HG03354 (cell line): ENCODE measurements at regions not wholly inside any gene's neighbourhood (a gene's known extent, or its start where the extent isn't known, plus 50 kb on each side); places are given as distances from the start of the nearest gene placed in this dataset.

Experiments used
- ATAC-seq: cut with Tn5 transposase; IDR thresholded peaks from one replicate; pipeline ENCODE4 v1.9.1; 2021; ENCODE audit warnings: mild to moderate bottlenecking; ENCODE audit not compliant: unreplicated experiment, poor library complexity, severe bottlenecking

DNA sequence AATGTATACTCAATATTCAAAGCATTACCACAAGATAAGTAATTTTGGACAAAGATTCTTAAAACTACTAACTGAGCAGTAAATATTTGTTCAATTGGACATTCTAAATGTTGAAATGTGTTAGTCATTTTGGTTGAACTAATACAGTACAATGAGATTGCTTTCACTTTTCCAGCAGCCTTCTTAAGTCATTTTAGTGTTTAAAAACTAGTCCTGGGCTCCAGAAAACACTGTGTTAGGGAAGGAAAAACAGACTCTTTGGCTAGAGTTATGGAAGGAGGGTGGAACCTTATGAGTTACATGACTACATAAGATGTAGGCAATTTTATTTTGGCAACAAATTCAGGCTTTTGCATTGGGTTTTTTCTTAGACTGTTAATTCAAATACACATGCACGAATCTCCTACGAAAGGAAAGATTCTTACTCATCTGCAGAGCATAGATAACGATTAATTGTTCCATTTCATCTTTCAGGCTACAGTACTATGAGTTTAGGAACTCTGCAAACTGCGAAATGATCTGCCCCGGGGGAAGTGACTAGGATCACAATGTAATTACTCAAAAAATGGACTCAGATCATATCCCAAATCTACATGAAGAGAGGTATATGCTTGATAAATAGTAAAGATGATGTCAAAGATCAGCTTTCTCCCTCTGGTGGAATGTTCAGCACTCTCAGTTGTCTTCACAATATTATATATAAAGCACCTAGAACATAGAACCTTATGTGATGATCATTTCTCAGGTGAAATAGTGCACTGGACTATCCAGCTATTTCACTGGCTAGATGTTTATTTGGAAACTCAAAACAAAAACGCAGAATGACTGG, 492.8 kb upstream of the MDFIC2 start:
- no peak for ATAC-seq

DNA sequence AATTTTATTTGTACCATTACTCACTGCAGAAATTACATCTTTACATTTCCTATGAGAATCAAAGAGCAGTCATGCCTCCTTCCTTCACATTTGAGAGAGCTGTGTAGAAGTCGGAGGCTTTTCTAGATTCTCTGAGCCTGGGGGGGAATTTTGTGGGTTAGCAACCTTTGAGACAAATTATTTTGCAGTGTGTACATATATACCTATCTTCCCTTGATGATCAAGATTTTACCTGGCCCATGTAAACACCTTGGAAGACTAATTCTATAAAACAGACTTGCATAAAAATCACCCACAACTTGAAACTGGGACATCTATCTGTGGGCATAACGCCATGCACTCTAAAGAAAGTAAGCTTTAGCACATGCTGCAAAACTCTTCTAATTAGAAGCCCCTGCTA, 491.5 kb upstream of the MDFIC2 start:
- ATAC-seq: no peak

DNA sequence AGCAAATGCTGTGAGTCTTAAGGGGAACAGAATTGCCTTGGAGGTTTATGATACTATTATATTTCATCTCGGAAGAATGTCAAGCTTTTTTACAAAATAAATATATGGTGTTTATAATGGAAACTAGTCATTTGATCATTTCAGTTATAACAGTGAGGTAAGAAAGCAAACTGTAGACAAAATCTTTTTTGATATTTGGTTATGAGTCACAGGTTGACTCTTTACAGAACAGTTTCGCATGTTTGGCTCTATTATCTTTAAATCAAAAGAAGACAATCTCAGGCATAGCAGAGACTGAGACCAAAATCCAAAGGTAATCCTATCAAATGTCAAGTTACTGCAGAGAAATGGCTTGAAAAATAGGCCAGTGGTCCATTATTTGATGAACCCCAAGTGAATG, 490.9 kb upstream of the MDFIC2 start:
- no peak for ATAC-seq

- ATAC-seq: no peak
These were observed 488.5 kb upstream of the MDFIC2 start for GRCh38 chr3:70800951-70801350.

DNA sequence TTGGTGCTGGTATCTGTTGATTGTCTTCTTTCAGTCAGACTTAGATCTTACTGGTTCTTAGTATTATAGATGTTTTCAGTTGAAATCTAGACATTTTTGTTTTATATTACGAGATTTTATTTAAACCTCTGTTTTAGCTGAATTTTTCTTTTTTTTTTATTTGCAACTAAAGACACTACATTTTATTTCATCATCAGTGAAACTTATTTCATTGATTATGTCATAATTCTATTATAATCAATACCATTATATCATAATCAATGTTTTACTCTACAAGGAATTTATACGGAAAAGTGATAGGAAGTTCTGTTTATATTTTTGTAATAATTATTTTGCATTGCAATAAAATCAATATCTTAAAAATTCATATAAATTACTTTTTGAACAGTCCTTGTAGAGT, 477.4 kb upstream of the MDFIC2 start:
- no peak for ATAC-seq

DNA sequence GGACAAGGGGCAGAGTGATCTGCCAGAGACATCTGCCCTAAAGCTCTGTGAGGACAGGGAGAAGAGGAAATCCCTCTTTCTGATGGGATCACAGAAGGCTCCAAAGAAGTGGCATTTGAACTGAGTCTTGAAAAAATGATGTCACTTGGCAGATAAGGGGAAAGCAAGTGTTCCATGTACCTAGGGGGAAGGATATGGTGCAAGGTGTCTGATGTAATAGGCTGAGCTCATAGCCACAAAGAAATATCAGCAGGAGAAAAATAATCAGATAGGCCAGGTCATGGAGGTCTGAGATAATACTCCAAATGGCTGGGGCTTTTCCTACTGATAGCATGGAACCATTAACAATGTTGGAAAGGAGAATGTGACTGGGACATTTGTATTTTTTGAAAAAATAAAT, 468.4 kb upstream of the MDFIC2 start:
- ATAC-seq: no peak

DNA sequence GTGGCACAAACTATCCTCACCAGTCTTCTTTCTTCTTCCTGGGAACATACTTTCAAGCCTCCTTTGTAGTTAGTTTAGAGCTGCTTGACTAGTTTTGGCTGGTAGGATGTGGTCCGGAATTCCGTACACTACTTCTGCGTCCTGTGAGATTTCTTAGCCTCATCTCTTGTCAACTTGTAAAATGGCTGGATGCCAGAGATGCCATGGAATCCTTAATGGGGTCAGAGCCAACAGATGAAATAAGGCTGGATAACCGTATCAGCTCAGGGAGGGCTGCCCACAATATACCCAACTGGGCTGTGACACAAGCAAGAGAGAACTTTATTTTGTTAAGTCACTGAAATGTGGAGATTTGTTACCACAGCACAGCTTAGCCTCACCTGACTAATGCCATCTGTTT, 466.9 kb upstream of the MDFIC2 start:
- no peak for ATAC-seq

DNA sequence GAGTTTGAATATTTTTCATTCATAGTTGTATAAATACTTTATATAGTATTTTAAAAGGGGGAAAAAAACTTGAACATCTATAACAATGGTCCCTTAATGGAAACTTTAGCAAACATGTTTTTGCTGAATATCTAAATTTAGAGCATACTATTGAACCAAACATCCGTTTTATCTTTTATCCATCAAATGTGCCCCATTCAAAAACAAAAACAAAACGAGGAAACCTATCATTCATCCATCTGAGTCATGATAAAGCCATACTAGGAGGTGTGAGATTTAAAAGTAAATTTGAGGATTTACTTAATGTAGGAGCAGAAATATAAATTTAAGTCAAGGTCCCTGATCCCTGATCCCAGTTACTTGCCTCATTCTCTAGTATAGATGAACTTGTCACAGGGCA, 463.6 kb upstream of the MDFIC2 start:
- ATAC-seq: no peak

DNA sequence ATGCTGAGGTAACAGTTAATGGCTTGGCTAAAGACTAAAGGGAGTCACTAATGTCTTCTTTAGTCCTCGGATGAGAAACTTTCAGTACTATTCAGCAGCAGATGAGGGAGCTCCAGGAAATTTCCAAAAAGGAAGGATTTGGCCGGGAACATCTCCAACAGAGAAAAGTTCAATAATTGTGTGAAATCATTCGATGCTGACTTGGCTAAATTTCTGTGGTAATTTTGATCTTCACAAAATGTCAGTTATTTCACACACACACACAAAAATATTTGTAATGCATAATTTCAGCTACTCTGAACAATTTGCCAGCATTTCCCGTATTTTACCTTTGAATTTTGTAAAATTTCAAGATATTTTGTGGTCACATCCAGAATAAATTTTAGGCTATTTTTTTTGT, 462.8 kb upstream of the MDFIC2 start:
- ATAC-seq: no peak

DNA sequence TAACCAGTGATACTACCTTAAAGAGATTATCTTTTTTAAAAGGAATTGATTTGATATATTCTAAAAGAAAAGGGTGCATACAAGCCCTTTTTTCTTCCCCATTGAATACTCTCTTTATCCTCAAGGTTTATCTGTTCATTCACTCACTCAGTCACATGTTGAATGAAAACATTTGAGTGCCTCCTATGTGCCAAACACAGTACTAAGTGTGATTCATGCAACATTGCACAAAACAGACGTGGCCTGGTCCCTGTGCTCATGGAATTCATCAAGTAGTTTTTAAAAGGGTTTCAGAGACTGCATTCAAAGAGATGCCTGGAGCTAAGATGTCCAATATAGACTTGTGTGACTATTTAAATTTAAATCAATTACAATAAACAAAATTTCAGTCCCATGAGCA, 462.2 kb upstream of the MDFIC2 start:
- ATAC-seq: no peak

DNA sequence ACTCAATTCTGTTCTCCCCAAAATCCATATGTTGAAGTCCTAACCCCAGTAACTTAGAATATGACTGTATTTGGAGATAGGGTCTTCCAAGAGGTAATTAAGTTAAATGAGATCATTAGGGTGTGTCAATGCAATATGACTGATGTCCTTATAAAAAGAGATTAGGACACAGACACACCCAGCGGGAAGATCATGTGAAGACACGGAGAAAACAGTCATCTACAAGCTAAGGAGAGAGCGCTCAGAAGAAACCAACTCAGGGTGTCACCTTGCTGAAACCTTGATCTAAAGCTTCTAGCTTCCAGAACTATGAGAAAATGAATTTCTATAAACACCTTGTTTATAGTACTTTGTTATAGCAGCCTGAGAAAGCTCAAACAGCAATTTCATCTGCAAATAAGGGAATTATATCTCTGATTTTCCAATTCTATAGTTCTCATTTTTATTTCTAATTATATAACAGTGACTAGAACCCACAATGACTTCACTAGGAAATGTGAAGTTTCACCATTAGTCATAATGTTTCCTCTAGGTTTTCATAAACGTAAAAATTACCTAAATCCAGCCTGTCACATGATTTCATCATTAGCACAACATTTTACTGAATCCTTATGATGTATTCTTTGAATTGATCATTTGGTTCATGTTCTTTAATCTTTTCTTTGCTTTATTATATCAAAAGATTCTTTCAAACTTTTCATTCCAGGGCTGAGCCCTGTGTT, 459.1 kb upstream of the MDFIC2 start:
- no peak for ATAC-seq

- no peak for ATAC-seq
These were observed 458.2 kb upstream of the MDFIC2 start for GRCh38 chr3:70770650-70771049.

DNA sequence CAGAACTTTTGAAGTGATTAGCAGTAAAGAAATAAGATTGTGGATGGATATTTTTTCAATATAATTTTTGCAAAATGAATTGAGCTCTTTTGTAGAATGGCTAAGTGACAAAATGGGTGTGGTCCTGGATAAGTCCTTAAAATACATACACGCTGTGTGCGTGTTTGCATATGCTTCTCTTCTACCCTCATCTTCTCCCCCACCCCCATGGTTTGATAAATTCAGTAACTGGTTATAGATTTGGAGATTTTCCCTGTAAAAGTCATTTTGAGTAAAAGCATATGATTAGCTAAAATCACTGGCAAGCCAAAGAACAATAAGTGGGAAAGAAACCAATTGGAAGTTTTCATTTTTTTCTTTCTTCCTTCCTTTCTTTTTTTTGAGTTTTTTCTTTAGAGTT, 453.9 kb upstream of the MDFIC2 start:
- ATAC-seq: no peak

- no peak for ATAC-seq
These were observed 451.5 kb upstream of the MDFIC2 start for GRCh38 chr3:70763894-70764293.

- ATAC-seq: no peak
These were observed 445.2 kb upstream of the MDFIC2 start for GRCh38 chr3:70757658-70758057.

- no peak for ATAC-seq
These were observed 443.1 kb upstream of the MDFIC2 start for GRCh38 chr3:70755526-70755925.

- ATAC-seq: no peak
These were observed 441.9 kb upstream of the MDFIC2 start for GRCh38 chr3:70754314-70754713.

GRCh38 chr3:70753572-70753971, 441.1 kb upstream of the MDFIC2 start:
- ATAC-seq: no peak

DNA sequence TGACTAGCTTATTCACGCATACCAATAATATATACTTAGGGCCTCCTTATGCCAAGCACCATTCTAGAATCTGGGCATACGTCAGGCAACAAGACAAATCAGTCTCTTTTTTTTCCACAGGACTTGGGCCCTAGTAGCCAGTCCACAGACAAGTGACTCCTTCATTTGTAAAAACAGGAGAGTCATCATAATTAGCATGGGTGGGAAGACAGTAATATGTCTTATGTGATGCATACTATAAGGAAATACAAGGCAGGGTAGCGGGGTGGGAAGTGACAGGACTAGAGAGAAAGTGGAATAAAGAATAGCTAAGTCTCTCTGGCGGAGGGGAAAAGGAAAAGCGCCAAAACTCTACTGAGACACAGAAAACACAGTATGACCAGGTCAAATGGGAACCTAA, 439.6 kb upstream of the MDFIC2 start:
- no peak for ATAC-seq

DNA sequence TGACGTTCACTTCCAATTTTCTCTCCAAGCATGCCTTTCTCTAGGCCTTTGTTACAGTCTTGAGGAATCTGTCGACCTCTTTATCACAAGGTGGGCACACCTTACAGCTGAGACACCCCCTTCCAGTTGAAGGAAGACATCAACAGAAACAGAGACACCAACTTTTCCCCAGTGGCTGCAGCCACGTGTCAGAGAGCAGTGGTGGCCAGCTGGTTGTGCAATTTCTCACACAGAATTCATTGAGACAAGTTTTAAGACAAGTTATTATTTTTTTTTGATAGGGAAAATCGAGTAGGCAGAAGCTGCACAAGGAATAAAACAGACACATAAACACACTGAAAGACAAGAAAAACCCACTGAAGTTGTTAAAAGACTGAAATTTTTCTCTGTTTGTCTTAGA, 436.7 kb upstream of the MDFIC2 start:
- no peak for ATAC-seq

GRCh38 chr3:70748593-70748992, 436.2 kb upstream of the MDFIC2 start:
- no peak for ATAC-seq
